SH-SY5Y (cell line): ENCODE measurements at regions not wholly inside any gene's neighbourhood (a gene's known extent, or its start where the extent isn't known, plus 50 kb on each side); places are given as distances from the start of the nearest gene placed in this dataset.

Experiments
- GATA2 ChIP-seq: IDR thresholded peaks from 2 replicates; pipeline ENCODE4 v1.6.1; 2011; ENCODE audit warnings: mild to moderate bottlenecking, low read depth, low read length
- GATA3 ChIP-seq: IDR thresholded peaks from 2 replicates; pipeline ENCODE4 v1.6.1; 2011; ENCODE audit warnings: low read depth, mild to moderate bottlenecking, low read length, moderate library complexity

GRCh38 chr6:141758430-141758829 lies 374.3 kb upstream of the GJE1 start:
- no peak for TF ChIP-seq GATA2
- no peak for TF ChIP-seq GATA3

GRCh38 chr6:141753180-141753579 lies 379.5 kb upstream of the GJE1 start:
- TF ChIP-seq GATA3 = no peak
- TF ChIP-seq GATA2 = no peak

GRCh38 chr6:141752677-141753076 lies 380.0 kb upstream of the GJE1 start:
- TF ChIP-seq GATA2 = no peak
- TF ChIP-seq GATA3 = no peak

- TF ChIP-seq GATA2 = no peak
- TF ChIP-seq GATA3 = no peak
These were observed 387.8 kb upstream of the GJE1 start for GRCh38 chr6:141744971-141745370.

GRCh38 chr6:141744194-141744925 lies 388.4 kb upstream of the GJE1 start:
- TF ChIP-seq GATA2 (no peak), GATA3 (no peak)

GRCh38 chr6:141736104-141736503 lies 396.6 kb upstream of the GJE1 start:
- TF ChIP-seq GATA3 = no peak
- TF ChIP-seq GATA2 = no peak

GRCh38 chr6:141735126-141735525 lies 397.6 kb upstream of the GJE1 start:
- no peak for TF ChIP-seq GATA3
- no peak for TF ChIP-seq GATA2

- TF ChIP-seq GATA3 = no peak
- TF ChIP-seq GATA2 = no peak
These were observed 398.5 kb upstream of the GJE1 start for GRCh38 chr6:141734071-141734840.

- no peak for TF ChIP-seq GATA3
- TF ChIP-seq GATA2 = no peak
These were observed 403.6 kb upstream of the GJE1 start for GRCh38 chr6:141729146-141729545.

- no peak for TF ChIP-seq GATA2
- TF ChIP-seq GATA3 = no peak
These were observed 404.4 kb upstream of the GJE1 start for GRCh38 chr6:141728330-141728729.

- no peak for TF ChIP-seq GATA2
- TF ChIP-seq GATA3 = no peak
These were observed 406.5 kb upstream of the GJE1 start for GRCh38 chr6:141726248-141726647.

GRCh38 chr6:141724731-141725130 lies 408.0 kb upstream of the GJE1 start:
- TF ChIP-seq GATA2 (no peak), GATA3 (no peak)

- TF ChIP-seq GATA2 (no peak), GATA3 (no peak)
These were observed 413.2 kb upstream of the GJE1 start for GRCh38 chr6:141719476-141719875.

- TF ChIP-seq GATA3 (no peak), GATA2 (no peak)
These were observed 427.3 kb upstream of the GJE1 start for GRCh38 chr6:141705431-141705830.

- TF ChIP-seq GATA3 = no peak
- no peak for TF ChIP-seq GATA2
These were observed 428.6 kb upstream of the GJE1 start for GRCh38 chr6:141704151-141704550.

GRCh38 chr6:141701732-141702131 lies 431.0 kb upstream of the GJE1 start:
- no peak for TF ChIP-seq GATA2
- TF ChIP-seq GATA3 = no peak
